HG03378 (cell line): ENCODE measurements at regions not wholly inside any gene's neighbourhood (a gene's known extent, or its start where the extent isn't known, plus 50 kb on each side); places are given as distances from the start of the nearest gene placed in this dataset.

ENCODE experiments used
- ATAC-seq: cut with Tn5 transposase; IDR thresholded peaks from one replicate; pipeline ENCODE4 v1.9.1; 2021; ENCODE audit warnings: mild to moderate bottlenecking, moderate library complexity; ENCODE audit not compliant: unreplicated experiment

DNA sequence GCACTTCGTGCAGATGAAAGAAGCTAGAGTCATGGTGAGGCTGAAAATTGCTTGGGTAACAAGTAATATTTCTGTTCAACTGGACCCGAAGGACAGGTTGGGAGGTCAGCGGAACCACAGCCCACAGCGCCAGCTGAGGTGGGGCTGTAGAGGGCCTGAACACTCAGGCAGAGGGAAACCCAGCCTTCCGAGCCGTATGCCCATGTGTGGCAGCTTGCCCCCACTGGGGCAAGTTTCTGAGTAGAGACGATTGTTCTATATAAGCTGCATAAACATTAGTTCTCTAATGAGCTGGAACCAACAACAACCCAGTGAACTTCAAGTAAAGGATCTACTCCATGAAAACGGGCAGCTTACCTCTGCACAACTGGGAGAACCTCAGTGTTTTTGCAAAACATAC lies 58.4 kb upstream of the TNS3 start:
- ATAC-seq: no peak

DNA sequence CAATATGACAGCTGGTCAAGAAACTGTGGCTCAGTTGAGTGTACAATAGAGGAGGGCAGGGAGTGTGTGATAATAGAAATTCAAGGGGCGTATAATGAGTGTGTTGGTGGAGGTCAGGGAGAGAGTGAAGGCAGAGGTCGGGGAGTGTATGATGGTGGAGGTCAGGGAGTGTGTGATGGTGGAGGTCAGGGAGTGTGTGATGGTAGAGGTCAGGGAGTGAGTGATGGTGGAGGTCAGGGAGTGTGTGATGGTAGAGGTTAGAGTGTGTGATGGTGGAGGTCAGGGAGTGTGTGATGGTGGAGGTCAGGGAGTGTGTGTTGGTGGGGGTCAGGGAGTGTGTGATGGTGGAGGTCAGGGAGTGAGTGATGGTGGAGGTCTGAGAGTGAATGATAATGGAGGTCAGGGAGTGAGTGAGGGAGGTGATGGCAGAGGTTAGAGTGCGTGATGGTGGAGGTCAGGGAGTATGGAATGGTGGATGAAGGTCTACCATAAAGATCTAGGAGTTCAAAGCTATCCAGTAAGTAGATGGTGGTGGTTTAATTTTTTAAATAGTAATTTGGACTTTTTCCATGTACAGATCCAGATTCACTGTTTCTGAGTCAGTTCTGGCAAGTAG lies 57.7 kb upstream of the TNS3 start:
- no peak for ATAC-seq

DNA sequence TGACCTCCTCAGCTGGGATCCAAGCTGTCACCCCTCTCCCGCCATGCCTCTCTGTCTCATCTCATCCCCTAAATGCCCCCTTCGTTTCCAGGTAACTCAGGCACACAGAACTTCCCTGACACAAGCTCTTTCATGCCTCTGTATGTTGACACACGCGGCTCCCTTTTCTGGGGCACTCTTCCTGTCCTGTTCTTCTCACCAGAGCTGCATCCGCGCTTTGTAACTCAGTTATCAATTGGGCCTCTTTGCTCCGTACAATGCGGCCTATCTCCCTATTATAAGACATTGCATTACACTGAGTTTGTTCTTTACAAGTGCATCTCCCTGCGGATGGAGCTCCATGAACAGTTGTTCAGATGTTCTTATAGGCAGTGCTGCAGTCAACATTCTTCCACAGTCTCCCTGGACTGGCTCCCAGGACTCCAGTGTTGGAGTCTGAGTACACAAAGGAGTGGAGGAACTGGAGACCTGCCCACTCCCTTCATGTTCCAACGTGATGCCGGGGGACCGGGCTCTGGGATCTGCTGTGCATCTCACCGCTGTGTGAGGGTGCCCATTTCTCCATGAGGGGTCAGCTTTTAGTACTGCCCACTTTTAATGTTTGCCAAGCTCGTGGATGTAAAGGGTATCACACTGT lies 56.9 kb upstream of the TNS3 start:
- no peak for ATAC-seq

DNA sequence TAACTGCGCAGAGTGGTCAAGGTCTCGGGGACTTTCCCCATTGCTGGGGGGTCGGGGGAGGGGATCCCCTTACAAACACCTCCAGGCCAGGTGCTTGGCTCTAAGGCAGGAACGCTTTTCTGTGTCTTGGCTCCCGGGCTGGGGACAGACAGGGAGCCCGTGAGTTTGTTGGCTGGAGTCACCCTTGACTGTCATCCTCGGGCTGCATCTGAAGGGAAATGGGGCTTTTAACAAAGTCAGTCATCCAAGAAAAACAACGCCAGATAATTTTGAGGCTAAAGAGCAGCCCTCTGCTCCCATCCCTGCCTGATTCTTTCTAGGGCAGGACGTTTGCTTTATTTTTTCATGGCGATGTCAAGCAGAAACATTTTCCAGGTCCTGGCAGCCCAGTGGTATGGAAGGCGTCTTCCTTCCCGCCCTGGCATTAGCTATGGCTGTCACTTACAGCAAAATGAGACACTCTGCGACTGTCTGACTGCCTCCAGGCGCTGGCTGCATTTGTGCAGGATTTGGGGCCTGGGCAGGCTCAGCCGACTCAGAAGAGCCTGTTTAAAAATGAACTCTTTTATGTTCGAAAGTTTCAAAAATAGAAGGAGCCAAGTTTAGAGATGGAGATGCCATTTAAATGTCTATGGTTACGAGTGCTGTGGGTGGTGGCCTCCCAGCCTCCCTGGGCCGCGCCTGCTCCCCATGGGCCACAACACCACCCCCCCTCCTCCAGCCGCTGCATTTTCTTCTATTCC lies 54.7 kb upstream of the TNS3 start:
- no peak for ATAC-seq

DNA sequence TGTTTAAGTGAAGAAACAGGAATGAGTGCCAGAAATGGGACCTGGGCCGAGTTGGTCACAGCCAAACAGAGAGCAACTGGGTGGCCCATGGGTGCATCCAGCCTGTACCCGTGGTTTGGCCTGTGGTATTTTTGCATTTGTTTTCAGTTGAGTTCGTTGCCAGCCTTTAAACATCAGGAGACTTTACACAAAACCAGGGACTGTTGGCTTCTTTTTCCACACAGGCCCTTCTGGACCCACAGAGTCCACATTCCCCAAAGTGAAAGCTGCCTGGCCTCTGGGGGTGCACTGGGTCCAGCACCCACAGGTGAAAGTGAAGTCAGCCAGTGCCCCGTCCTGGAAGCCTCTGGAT lies 54.1 kb upstream of the TNS3 start:
- ATAC-seq: no peak

DNA sequence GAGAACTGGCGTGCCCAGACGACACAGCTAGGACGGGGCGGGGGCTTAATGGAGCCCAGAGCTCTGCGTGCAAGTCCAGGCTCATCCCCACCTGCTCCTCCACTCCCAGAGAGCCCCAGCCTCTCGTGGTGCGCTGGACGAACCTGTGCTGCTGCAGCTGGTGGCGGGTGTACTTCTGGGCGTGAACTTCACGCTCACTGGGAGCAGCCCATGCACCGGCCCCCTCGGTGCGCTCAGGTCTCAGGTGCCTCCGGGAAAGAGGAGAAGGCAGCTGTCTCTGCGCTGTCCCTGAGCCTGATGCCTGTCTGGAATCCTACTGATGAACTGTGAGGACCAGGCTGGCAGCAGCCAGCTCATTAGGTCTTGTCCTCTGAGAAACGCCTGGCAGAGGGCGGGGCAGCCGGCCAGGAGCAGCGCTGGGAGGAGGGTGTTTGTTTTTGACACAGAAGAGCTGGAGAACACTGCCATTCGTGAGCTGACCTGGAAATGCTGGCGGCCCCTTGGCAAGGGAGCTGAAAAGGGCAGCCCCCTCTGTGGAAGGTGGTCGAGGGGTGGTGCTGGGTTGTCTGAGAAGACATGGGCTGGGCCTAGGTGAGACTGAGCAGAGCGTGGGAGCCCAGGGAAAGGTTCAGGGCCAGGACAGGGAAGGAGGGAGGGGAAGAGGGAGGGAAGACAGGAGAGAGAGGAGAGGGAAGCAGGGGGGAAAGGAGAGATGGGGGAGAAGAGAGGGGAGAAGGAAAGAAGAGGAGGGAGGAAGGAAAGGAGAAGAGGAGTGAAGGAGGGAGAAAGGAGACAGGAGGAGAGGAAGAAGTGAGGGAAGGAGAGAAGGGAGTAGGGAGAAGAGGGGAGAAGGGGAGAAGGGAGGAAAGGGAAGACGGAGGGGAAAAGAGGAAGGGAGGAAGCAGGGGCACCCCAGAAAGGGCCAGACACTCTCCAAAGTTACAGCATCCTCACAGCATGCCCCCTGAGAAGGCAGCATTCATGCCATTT lies 53.5 kb upstream of the TNS3 start:
- ATAC-seq: no peak

DNA sequence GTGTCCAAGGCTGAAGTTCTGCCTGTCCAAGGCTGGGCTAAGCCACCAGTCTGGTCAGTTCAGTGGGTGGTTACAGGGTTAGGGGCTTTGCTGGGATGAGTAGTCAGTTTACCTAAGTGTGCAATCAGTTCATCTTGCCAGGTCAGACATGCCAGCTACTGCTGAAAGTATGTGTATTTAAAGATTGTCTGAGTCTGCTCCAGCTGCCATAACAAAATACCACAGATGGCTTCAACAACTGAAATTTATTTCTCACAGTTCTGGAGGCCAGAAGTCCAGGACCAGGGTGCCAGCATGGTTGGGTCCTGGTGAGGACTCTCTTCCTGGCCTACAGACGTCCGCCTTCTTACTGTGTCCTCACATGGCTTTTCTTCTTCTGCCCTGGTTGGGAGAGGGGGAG lies 52.4 kb upstream of the TNS3 start:
- ATAC-seq: no peak

DNA sequence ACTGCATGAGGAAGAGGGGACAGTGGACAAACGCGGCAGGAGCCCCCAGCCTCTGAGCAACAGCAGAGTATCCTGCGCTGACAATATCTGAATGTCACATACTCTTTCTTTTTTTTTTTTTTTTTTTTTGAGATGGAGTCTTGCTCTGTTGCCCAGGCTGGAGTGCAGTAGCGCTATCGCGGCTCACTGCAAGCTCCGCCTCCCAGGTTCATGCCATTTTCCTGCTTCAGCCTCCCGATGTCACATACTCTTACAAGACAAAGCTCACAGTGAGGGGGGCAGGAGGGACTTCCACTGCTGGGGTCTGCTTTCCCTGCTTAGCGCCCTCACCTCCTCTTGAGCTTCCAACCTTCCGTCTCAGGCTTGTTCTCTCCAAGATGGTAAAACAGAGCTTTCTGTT lies 51.2 kb upstream of the TNS3 start:
- no peak for ATAC-seq
